NCI-H1105 treated with DMSO at 0.1 percent for 48 hours (cell line): ENCODE measurements at regions not wholly inside any gene's neighbourhood (a gene's known extent, or its start where the extent isn't known, plus 50 kb on each side); places are given as distances from the start of the nearest gene placed in this dataset.

Experiments
- DNase-seq: peaks from one replicate; lab custom pipeline; 2025; lab: John Stamatoyannopoulos, UW

DNA sequence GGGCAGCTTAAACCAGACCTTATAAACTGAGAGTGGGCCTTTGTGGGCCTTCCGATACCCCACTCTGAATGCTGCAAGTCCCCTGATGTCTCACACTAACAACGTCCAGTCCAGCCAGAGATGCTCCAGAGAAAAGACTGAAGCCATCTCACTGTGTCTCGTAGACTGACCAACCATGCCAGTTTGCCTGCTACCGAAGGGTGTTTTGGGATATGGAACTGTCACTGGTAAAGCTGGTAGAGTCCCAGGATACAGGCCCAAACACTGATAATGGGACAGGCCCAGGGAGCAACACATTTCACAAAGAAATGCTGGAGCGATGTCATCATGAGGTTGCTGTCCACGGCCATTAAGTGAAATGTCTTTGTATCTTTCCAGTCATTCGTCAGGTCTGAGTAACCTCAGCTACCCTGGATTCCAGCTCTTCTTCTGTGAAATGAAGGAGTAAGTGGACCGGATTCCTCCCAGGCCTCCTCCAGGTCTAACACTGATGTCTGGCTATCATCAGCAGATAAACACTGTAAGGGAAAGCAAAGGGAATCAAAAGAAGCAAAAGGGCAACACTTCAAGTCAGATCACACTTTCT is 81.6 kb downstream of the SLC5A7 start:
- no peak for DNase-seq

GRCh38 chr2:108069515-108070310 is 83.4 kb downstream of the SLC5A7 start:
- DNase-seq, result no peak

- DNase-seq, result no peak
Measured at GRCh38 chr2:108073415-108074072, 87.2 kb downstream of the SLC5A7 start.

- no peak for DNase-seq
Measured at GRCh38 chr2:108074150-108074549, 87.8 kb downstream of the SLC5A7 start.

DNA sequence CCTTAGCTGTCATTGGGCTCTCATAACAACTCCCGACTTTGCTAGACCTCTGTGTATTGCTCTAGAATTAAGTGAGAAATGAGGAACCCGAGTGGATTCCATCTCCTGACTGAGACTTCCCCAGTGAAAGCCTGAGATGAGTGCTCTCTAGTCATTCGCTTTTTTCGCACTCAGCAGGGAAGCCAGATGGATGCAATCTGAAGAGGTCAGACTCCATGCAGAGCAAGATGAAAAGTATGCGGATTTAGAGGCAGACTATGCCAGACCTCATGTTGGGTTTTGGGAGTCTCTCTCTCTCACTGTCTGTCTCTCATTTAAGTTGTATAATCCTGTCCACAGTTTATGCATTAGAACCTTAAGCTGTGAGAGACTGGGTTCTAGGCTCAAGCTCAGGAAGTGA is 88.6 kb downstream of the SLC5A7 start:
- no peak for DNase-seq

DNA sequence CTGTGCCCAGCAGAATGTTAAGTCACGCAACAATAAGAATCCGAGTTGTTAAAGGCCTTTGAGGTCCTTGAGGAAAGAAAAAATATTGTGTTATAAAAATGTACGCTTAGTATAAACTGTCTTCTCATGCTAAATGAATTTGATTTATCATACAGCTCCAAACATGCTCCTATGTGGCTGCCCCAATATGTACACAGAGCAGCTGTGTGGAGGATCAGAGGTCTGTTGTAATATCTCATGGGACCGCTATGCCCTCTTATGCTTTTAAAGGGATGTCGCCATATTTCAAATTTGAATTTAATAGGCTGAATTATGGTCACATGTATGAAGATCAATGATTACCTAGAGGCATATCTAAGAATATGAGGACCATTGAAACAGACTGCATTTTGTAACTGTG is 90.2 kb downstream of the SLC5A7 start:
- DNase-seq, result no peak

DNA sequence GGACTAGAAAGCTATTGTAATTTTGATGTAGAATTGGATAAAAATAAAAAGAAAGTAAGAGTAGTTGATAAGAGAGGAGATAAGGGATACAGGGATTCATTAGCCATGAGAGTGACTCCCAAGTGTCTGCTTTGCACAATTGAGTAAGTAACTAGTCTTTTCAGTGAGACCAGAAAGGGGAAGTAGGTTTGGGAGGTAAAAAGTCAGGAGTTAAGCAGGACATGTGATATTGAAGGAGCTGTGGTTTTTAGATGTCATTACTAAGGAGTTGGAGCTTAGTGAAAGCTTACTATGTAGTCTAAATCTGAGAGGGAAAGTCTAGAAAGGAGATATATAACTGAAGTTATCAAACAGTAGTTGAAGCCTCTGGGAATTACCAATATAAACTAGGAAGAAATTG is 93.4 kb downstream of the SLC5A7 start:
- DNase-seq, result no peak

DNA sequence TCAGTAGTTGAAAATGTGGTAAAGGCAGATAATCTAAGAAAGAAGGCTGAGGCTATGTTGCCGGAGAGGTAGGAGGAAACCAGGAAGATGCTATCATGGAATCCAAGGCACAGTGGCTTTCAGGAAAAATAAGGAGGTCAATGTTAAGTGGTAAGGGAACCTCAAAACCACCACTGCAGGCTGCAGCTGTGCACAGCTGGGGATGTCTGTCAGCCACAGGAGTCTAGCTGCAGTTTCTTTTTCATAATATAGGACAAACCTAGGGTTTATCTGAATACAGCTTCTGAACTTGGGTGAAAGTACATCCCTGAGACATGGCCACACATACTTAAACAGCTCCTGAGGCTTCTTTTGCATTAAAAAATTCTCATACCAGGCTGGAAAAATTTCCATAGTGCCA is 93.9 kb downstream of the SLC5A7 start:
- no peak for DNase-seq

GRCh38 chr2:108082978-108083377 is 96.7 kb downstream of the SLC5A7 start:
- DNase-seq, result no peak

- no peak for DNase-seq
Measured at GRCh38 chr2:108084311-108084710, 98.0 kb downstream of the SLC5A7 start.

DNA sequence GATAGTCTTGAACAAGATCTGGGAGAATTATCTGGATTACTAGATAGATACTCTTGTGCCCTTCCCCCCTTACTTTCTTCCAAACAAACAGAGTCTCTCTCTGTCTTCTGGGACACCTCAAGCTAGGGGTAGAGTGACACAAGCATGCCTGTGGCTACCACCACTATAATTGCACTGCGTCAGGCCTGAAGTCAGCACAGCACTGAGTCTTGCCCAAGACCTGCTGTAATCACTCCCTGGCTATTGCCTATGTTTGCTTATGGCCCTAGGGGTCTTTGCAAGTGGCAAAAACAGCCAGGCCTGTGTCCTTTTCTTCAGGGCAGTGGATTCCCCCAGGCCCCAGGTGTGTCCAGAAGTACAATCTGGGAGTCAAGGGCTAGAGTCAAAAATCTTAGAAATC is 106.6 kb downstream of the SLC5A7 start:
- no peak for DNase-seq

GRCh38 chr2:108101481-108101880 is 115.2 kb downstream of the SLC5A7 start:
- DNase-seq, result no peak

- DNase-seq, result no peak
Measured at GRCh38 chr2:108106731-108107130, 120.4 kb downstream of the SLC5A7 start.

- no peak for DNase-seq
Measured at GRCh38 chr2:108111936-108112335, 125.6 kb downstream of the SLC5A7 start.

GRCh38 chr2:108115868-108116267 is 123.9 kb upstream of the SULT1C3 start:
- DNase-seq, result no peak

- no peak for DNase-seq
Measured at GRCh38 chr2:108118996-108119395, 120.8 kb upstream of the SULT1C3 start.

GRCh38 chr2:108119492-108119891 is 120.3 kb upstream of the SULT1C3 start:
- no peak for DNase-seq

GRCh38 chr2:108124736-108125495 is 114.9 kb upstream of the SULT1C3 start:
- DNase-seq, result no peak

GRCh38 chr2:108125581-108125980 is 114.2 kb upstream of the SULT1C3 start:
- DNase-seq, result no peak

DNA sequence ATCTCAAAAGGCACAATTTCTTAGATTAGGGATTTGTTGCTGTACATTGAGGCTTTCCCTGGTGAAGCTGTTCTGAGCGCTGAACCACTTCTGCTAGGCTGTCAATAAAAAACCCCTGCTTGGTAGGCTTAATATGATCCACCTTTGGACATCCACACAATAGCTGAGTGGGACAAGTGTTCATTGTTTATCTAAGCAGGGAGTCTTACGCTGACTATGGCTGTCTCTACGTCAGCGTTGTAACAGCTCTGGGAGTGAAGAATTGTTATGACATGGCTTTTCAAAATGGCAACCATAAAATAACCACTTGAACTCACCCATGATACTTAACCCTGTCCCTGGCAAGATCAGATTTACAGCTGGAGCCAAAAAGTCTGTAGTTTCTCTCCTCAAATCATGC is 111.5 kb upstream of the SULT1C3 start:
- DNase-seq, result peak; percentile 46

GRCh38 chr2:108129636-108130035 is 110.1 kb upstream of the SULT1C3 start:
- no peak for DNase-seq

GRCh38 chr2:108133457-108133856 is 106.3 kb upstream of the SULT1C3 start:
- DNase-seq, result no peak

GRCh38 chr2:108139521-108139920 is 100.2 kb upstream of the SULT1C3 start:
- no peak for DNase-seq
